CD14-positive monocyte (primary cell): ENCODE measurements at regions not wholly inside any gene's neighbourhood (a gene's known extent, or its start where the extent isn't known, plus 50 kb on each side); places are given as distances from the start of the nearest gene placed in this dataset.

ENCODE experiments used
- DNase-seq, 3 donors: peaks; one replicate each; pipeline ENCODE4 v3.0.0-alpha.2; 2011 to 2022
- H2AFZ ChIP-seq: 2 replicates; pipeline ENCODE4 v1.6.0; 2012; ENCODE audit warnings: mild to moderate bottlenecking, low read depth, low read length, inconsistent platforms; ENCODE audit not compliant: insufficient read depth, poor library complexity, severe bottlenecking
- H3K27ac ChIP-seq, 2 donors: 1 replicate in 1 of 2; 2 replicates in 1 of 2; pipeline ENCODE4 v1.5.1; 2012 to 2013; ENCODE audit warnings: low read length in 2 of 2, control low read depth in 1 of 2, inconsistent platforms in 1 of 2, low read depth in 1 of 2, mild to moderate bottlenecking in 1 of 2
- H3K27me3 ChIP-seq, 2 donors: one replicate each; pipeline versions ENCODE4 v1.6.0 to v1.6.1; 2011 to 2013; ENCODE audit warnings: low read length in 2 of 2; ENCODE audit not compliant: control insufficient read depth in 2 of 2, insufficient read depth in 2 of 2
- H3K36me3 ChIP-seq, 2 donors: replicated peaks in 1 of 2; 1 replicate in 1 of 2; 2 replicates in 1 of 2; pipeline versions ENCODE4 v1.5.1 to v1.6.1; 2012 to 2013; ENCODE audit warnings: low read length in 2 of 2, control low read depth in 1 of 2, inconsistent platforms in 1 of 2, mild to moderate bottlenecking in 1 of 2; ENCODE audit not compliant: insufficient read depth in 2 of 2, control insufficient read depth in 1 of 2
- H3K4me1 ChIP-seq, 2 donors: 1 replicate in 1 of 2; 2 replicates in 1 of 2; pipeline versions ENCODE4 v1.5.1 to v1.6.1; 2012 to 2013; ENCODE audit warnings: low read length in 2 of 2, control low read depth in 1 of 2, inconsistent platforms in 1 of 2, mild to moderate bottlenecking in 1 of 2, moderate library complexity in 1 of 2; ENCODE audit not compliant: insufficient read depth in 2 of 2, control insufficient read depth in 1 of 2
- H3K4me2 ChIP-seq: replicated peaks from 2 replicates; pipeline ENCODE3; 2012; ENCODE audit warnings: low read length, moderate library complexity, mild to moderate bottlenecking; ENCODE audit not compliant: poor library complexity, severe bottlenecking; ENCODE audit errors: extremely low read depth
- H3K4me3 ChIP-seq, 3 experiments: fragments of 200-600 bp in 1 of 3; sonication (generic) in 1 of 3; replicated peaks in 1 of 3; 1 replicate in 2 of 3; 2 replicates in 1 of 3; pipeline ENCODE4 v1.5.1; 2011 to 2013; ENCODE audit warnings: low read length in 3 of 3, mild to moderate bottlenecking in 3 of 3, control low read depth in 2 of 3, low read depth in 2 of 3, inconsistent platforms in 1 of 3, moderate library complexity in 1 of 3
- H3K79me2 ChIP-seq: 2 replicates; pipeline ENCODE4 v1.6.0; 2012; ENCODE audit warnings: mild to moderate bottlenecking, control low read depth, inconsistent platforms, low read length, moderate library complexity; ENCODE audit not compliant: insufficient read depth
- H3K9ac ChIP-seq: 2 replicates; pipeline ENCODE4 v1.6.0; 2017; ENCODE audit warnings: low read length, mild to moderate bottlenecking; ENCODE audit not compliant: insufficient read depth, poor library complexity, severe bottlenecking
- H3K9me3 ChIP-seq, 2 donors: replicated peaks in 1 of 2; 1 replicate in 1 of 2; 2 replicates in 1 of 2; pipeline versions ENCODE4 v1.5.1 to v1.6.1; 2012 to 2013; ENCODE audit warnings: low read length in 2 of 2, control low read depth in 1 of 2; ENCODE audit not compliant: control insufficient read depth in 1 of 2, insufficient read depth in 1 of 2
- H4K20me1 ChIP-seq: 2 replicates; pipeline ENCODE4 v1.6.0; 2012; ENCODE audit warnings: mild to moderate bottlenecking, low read length, control low read depth, moderate library complexity; ENCODE audit not compliant: insufficient read depth
- H3K27ac Mint-ChIP-seq, 7 donors: one replicate each; pipeline ENCODE4 v1.8.0; 2020; ENCODE audit warnings: mild to moderate bottlenecking in 7 of 7, mixed read lengths in 7 of 7, moderate library complexity in 6 of 7, inconsistent platforms in 2 of 7
- H3K27me3 Mint-ChIP-seq, 3 donors: one replicate each; pipeline ENCODE4 v1.8.0; 2021 to 2022; ENCODE audit warnings: low read depth in 3 of 3, mild to moderate bottlenecking in 3 of 3, mixed read lengths in 3 of 3, moderate library complexity in 3 of 3, inconsistent platforms in 1 of 3
- H3K36me3 Mint-ChIP-seq, 2 donors: one replicate each; pipeline ENCODE4 v1.8.0; 2020; ENCODE audit warnings: mixed read lengths in 2 of 2, inconsistent platforms in 1 of 2, mild to moderate bottlenecking in 1 of 2
- H3K4me1 Mint-ChIP-seq: one replicate; pipeline ENCODE4 v1.8.0; 2020; ENCODE audit warnings: mild to moderate bottlenecking, mixed read lengths
- H3K4me3 Mint-ChIP-seq, 2 donors: one replicate each; pipeline ENCODE4 v1.8.0; 2020; ENCODE audit warnings: mild to moderate bottlenecking in 2 of 2, mixed read lengths in 2 of 2, moderate library complexity in 1 of 2
- H3K9me3 Mint-ChIP-seq, 7 donors: one replicate each; pipeline ENCODE4 v1.8.0; 2020 to 2022; ENCODE audit warnings: mixed read lengths in 7 of 7, mild to moderate bottlenecking in 6 of 7, moderate library complexity in 6 of 7, inconsistent platforms in 2 of 7
- CTCF ChIP-seq: fragments of 200-600 bp; IDR thresholded peaks from one replicate; pipeline ENCODE4 v1.8.0; 2022; ENCODE audit warnings: antibody characterized with exemption, mild to moderate bottlenecking
- WGBS: methylation state at CpG from one replicate; pipeline ENCODE4 v1.1.5; 2013; ENCODE audit warnings: missing lambda C conversion rate; ENCODE audit not compliant: insufficient coverage; 5-methylcytosine and 5-hydroxymethylcytosine counted together
- intact Hi-C, 2 donors: fragments of 100-400 bp; cut with micrococcal nuclease; formaldehyde crosslinking; loops; one replicate each; pipeline versions ENCODE4 v1.15.0 to v1.15.1; 2023

GRCh38 chr7:156006024-156006423 lies 193.8 kb upstream of the SHH start:
- Histone ChIP-seq H3K27ac (no peak overlapping the region), H3K9ac (no peak overlapping the region), H2AFZ (no peak overlapping the region), H3K27me3 (no peaks in the 10 kb centered on the region), H4K20me1 (no peaks in the 10 kb centered on the region), H3K4me2 (no peak overlapping the region), H3K36me3 (no peaks in the 10 kb centered on the region), H3K4me3 (no peak overlapping the region), H3K79me2 (no peaks in the 10 kb centered on the region), H3K9me3 (no peaks in the 10 kb centered on the region), H3K4me1 (no peaks in the 10 kb centered on the region)
- no peak for TF ChIP-seq CTCF
- intact Hi-C loops = no loop called here
- H3K27ac Mint-ChIP-seq = no peak overlapping the region
- WGBS = no CpG with 5 or more reads among the region's 3 CpGs
- H3K4me3 Mint-ChIP-seq = no peak overlapping the region
- H3K36me3 Mint-ChIP-seq = no peaks in the 10 kb centered on the region
- no peak for DNase-seq
- peaks cover 0 to 9% (median 4%) of the 10 kb centered on the region in 7 donors for H3K9me3 Mint-ChIP-seq
- H3K27me3 Mint-ChIP-seq = peaks cover 0 to 6% (median 0%) of the 10 kb centered on the region in 3 donors
- no peaks in the 10 kb centered on the region for H3K4me1 Mint-ChIP-seq

- TF ChIP-seq CTCF = no peak
- no peaks in the 10 kb centered on the region for H3K79me2 ChIP-seq
- no peaks in the 10 kb centered on the region for H3K9me3 ChIP-seq
- no peaks in the 10 kb centered on the region for H4K20me1 ChIP-seq
- no peak for DNase-seq
- no peak overlapping the region for H3K4me3 Mint-ChIP-seq
- no peak overlapping the region for H2AFZ ChIP-seq
- H3K27ac ChIP-seq = no peak overlapping the region
- no peaks in the 10 kb centered on the region for H3K4me1 Mint-ChIP-seq
- H3K27ac Mint-ChIP-seq = no peak overlapping the region
- no peak overlapping the region for H3K4me3 ChIP-seq
- H3K9ac ChIP-seq = no peak overlapping the region
- H3K4me1 ChIP-seq = no peaks in the 10 kb centered on the region
- 95% methylated on average over 11 of the region's 12 CpGs for WGBS
- H3K36me3 ChIP-seq = no peaks in the 10 kb centered on the region
- H3K27me3 Mint-ChIP-seq = peaks cover 0 to 6% (median 0%) of the 10 kb centered on the region in 3 donors
- intact Hi-C loops = no loop called here
- H3K36me3 Mint-ChIP-seq = no peaks in the 10 kb centered on the region
- H3K9me3 Mint-ChIP-seq = peaks cover 0 to 6% (median 4%) of the 10 kb centered on the region in 7 donors
- H3K27me3 ChIP-seq = no peaks in the 10 kb centered on the region
- no peak overlapping the region for H3K4me2 ChIP-seq
These were observed 193.0 kb upstream of the SHH start for GRCh38 chr7:156005202-156005691.
